Fibroblast of villous mesenchyme (primary cell): ENCODE measurements at regions not wholly inside any gene's neighbourhood (a gene's known extent, or its start where the extent isn't known, plus 50 kb on each side); places are given as distances from the start of the nearest gene placed in this dataset.

ENCODE experiments used
- DNase-seq: peaks from one replicate; pipeline ENCODE4 v3.0.0-alpha.2; 2010; ENCODE audit warnings: low read depth
- H3K4me3 ChIP-seq: 2 replicates; pipeline ENCODE4 v1.5.1; 2011; ENCODE audit warnings: low read depth, mild to moderate bottlenecking, low read length
- CTCF ChIP-seq: IDR thresholded peaks from 2 replicates; pipeline ENCODE4 v1.5.1; 2012; ENCODE audit warnings: low read depth, mild to moderate bottlenecking, low read length; ENCODE audit not compliant: insufficient read depth

GRCh38 chr3:72203105-72203504, 418.2 kb upstream of the PROK2 start:
- H3K4me3 ChIP-seq = no peak overlapping the region
- TF ChIP-seq CTCF = no peak
- no peak for DNase-seq

- no peak for DNase-seq
- TF ChIP-seq CTCF = no peak
- no peak overlapping the region for H3K4me3 ChIP-seq
These were observed 415.4 kb upstream of the PROK2 start for GRCh38 chr3:72200332-72200731.

GRCh38 chr3:72199530-72199929, 414.6 kb upstream of the PROK2 start:
- DNase-seq = no peak
- H3K4me3 ChIP-seq = no peak overlapping the region
- TF ChIP-seq CTCF = no peak

GRCh38 chr3:72196377-72196929, 411.5 kb upstream of the PROK2 start:
- DNase-seq = no peak
- H3K4me3 ChIP-seq = no peak overlapping the region
- no peak for TF ChIP-seq CTCF

GRCh38 chr3:72195895-72196294, 410.9 kb upstream of the PROK2 start:
- DNase-seq = no peak
- no peak for TF ChIP-seq CTCF
- no peak overlapping the region for H3K4me3 ChIP-seq

GRCh38 chr3:72194458-72194857, 409.5 kb upstream of the PROK2 start:
- no peak overlapping the region for H3K4me3 ChIP-seq
- no peak for DNase-seq
- no peak for TF ChIP-seq CTCF

GRCh38 chr3:72193771-72194430, 409.0 kb upstream of the PROK2 start:
- peak; percentile 4 for DNase-seq
- H3K4me3 ChIP-seq = no peak overlapping the region
- TF ChIP-seq CTCF = no peak
